ENCODE measurements at regions not wholly inside any gene's neighbourhood (a gene's known extent, or its start where the extent isn't known, plus 50 kb on each side); places are given as distances from the start of the nearest gene placed in this dataset.
"Not testable (repeated sequence)": the region's sequence is repeated elsewhere in the genome, so short reads cannot be mapped to it uniquely, and the experiment has no call there.

DNA sequence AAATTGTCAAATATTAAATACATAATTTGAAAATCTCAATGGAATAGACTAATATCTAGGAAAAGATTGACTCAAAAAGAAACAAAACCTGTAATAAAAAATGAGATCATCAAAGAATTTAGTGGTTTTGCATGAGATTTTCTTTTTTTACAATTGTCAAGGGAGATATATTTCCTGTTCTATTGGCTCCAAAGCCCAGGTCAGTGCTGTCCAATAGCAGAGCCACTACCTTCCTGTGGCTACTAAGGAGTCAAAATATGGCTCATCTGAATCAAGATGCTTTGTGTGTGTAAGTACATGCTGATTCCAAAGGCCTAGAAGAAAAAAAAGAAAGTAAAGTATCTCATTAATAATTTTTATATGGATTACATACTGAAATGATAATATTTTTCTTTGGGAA, 191.9 kb downstream of the C7orf25 start:
- DNase-seq = no peak
- in situ Hi-C loops (cut with MboI; ENCODE audit: low pct_ligation_motif_present in 1 of 4, low pct_unique_long_range_greater_than_20kb in 1 of 4, low sequenced_read_pairs in 3 of 4) (no loop called here), intact Hi-C loops (cut with DNase I; ENCODE audit: low total_unique reads) (no loop called here)
- no peaks in the 10 kb centered on the region for H3K9me3 ChIP-seq
- no peak overlapping the region for H3K27ac ChIP-seq
- TF ChIP-seq EP300 (IDR thresholded peaks at IDR 0.05; ENCODE audit: low read depth) (no peak), POLR2A (IDR thresholded peaks at IDR 0.05) (no peak), POLR2AphosphoS5 (IDR thresholded peaks at IDR 0.05) (no peak)
- TF ChIP-seq, protein P1, sequence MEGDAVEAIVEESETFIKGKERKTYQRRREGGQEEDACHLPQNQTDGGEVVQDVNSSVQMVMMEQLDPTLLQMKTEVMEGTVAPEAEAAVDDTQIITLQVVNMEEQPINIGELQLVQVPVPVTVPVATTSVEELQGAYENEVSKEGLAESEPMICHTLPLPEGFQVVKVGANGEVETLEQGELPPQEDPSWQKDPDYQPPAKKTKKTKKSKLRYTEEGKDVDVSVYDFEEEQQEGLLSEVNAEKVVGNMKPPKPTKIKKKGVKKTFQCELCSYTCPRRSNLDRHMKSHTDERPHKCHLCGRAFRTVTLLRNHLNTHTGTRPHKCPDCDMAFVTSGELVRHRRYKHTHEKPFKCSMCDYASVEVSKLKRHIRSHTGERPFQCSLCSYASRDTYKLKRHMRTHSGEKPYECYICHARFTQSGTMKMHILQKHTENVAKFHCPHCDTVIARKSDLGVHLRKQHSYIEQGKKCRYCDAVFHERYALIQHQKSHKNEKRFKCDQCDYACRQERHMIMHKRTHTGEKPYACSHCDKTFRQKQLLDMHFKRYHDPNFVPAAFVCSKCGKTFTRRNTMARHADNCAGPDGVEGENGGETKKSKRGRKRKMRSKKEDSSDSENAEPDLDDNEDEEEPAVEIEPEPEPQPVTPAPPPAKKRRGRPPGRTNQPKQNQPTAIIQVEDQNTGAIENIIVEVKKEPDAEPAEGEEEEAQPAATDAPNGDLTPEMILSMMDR (IDR thresholded peaks at IDR 0.05) = no peak
- H3K4me1 ChIP-seq = peaks cover 0 to 2% (median 0%) of the 10 kb centered on the region in 4 donors
- H3K36me3 ChIP-seq = no peaks in the 10 kb centered on the region
- no peaks in the 10 kb centered on the region for H3K27me3 ChIP-seq
- H3K4me3 ChIP-seq = no peak overlapping the region

DNA sequence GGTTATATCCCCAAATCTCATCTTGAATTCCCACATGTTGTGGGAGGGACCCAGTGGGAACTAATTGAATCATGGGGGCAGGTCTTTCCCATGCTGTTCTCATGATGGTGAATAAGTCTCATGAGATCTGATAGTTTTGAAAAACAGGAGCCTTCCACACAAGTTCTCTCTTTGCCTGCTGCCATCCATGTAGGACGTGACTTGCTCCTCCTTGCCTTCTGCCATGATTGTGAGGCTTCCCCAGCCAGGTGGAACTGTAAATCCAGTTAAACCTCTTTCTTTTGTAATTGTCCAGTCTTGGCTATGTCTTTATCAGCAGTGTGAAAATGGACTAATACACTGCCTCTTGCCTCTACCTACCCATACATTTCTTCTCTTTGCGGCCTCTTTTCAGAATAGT, 193.4 kb downstream of the C7orf25 start:
- H3K27me3 ChIP-seq; H3K9me3 ChIP-seq; in situ Hi-C loops (cut with MboI; ENCODE audit: low pct_ligation_motif_present in 1 of 4, low pct_unique_long_range_greater_than_20kb in 1 of 4, low sequenced_read_pairs in 3 of 4); H3K4me1 ChIP-seq; DNase-seq; H3K4me3 ChIP-seq; H3K36me3 ChIP-seq; H3K27ac ChIP-seq; intact Hi-C loops (cut with DNase I; ENCODE audit: low total_unique reads): not testable (repeated sequence)
- 86 to 89% methylated on average over 1 to 2 of the region's 2 CpGs for WGBS, 2 donors (ENCODE audit: low coverage in 1 of 2)

DNA sequence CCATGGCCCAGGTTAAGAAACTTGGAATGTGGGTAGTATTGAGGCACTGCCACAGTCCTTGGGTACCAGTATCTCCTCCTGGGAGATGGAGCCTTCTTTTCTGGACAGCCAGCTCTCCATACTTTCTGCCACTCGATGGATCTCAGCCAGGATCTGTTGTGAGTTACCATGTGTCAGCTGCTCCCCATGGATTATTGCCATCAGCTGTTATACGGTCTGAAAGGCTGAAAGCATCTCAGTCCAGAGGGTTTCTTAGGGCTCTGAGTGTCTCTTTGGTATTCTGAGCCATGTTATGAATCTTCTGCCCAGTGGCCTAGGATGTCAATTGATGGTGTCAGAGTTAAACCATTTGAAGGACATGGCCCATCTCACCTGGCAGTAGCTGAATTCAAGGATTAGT, 197.5 kb downstream of the C7orf25 start:
- TF ChIP-seq POLR2A (IDR thresholded peaks at IDR 0.05) (no peak), POLR2AphosphoS5 (IDR thresholded peaks at IDR 0.05) (no peak), EP300 (IDR thresholded peaks at IDR 0.05; ENCODE audit: low read depth) (no peak)
- TF ChIP-seq, protein P1 (IDR thresholded peaks at IDR 0.05) = no peak
- no peak overlapping the region for H3K27ac ChIP-seq
- intact Hi-C loops (cut with DNase I; ENCODE audit: low total_unique reads) = no loop called here
- no peaks in the 10 kb centered on the region for H3K9me3 ChIP-seq
- DNase-seq = no peak
- H3K4me3 ChIP-seq = no peak overlapping the region
- in situ Hi-C loops (cut with MboI; ENCODE audit: low pct_ligation_motif_present in 1 of 4, low pct_unique_long_range_greater_than_20kb in 1 of 4, low sequenced_read_pairs in 3 of 4) = no loop called here
- no peaks in the 10 kb centered on the region for H3K4me1 ChIP-seq
- WGBS, 2 donors (ENCODE audit: low coverage in 1 of 2) = 71% methylated on average over 2 of the region's 2 CpGs; no CpG with 5 or more reads in 1 of the 2 donors
- no peaks in the 10 kb centered on the region for H3K36me3 ChIP-seq
- H3K27me3 ChIP-seq = no peaks in the 10 kb centered on the region

DNA sequence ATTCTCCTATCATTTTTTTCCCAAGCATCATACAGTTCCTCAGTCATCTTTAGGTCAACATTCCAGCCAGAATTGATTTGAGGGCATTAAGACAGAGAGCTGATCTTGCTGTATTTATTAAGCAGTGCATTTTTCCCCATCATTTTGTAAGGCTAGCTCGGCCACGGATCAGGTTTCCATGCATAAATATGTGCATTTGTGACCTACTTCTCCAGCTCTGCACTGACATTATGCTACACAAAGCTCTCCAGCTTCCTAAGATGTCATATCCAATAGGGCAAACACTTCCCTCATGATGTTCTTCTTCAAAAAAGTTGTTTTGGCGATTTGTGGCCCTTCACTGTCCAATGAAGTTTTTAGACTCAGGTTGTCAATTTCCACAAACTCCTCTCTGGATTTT, 202.6 kb downstream of the C7orf25 start:
- no peak for DNase-seq
- H3K4me3 ChIP-seq = no peak overlapping the region
- no peaks in the 10 kb centered on the region for H3K4me1 ChIP-seq
- H3K36me3 ChIP-seq = no peaks in the 10 kb centered on the region
- H3K9me3 ChIP-seq = no peaks in the 10 kb centered on the region
- TF ChIP-seq, protein P1 (IDR thresholded peaks at IDR 0.05) = no peak
- no peak for TF ChIP-seq POLR2A (IDR thresholded peaks at IDR 0.05)
- TF ChIP-seq POLR2AphosphoS5 (IDR thresholded peaks at IDR 0.05) = no peak
- no peak for TF ChIP-seq EP300 (IDR thresholded peaks at IDR 0.05; ENCODE audit: low read depth)
- H3K27me3 ChIP-seq = no peaks in the 10 kb centered on the region
- 83% methylated on average over 3 of the region's 3 CpGs for WGBS, 2 donors (ENCODE audit: low coverage in 1 of 2)
- in situ Hi-C loops (cut with MboI; ENCODE audit: low pct_ligation_motif_present in 1 of 4, low pct_unique_long_range_greater_than_20kb in 1 of 4, low sequenced_read_pairs in 3 of 4) (no loop called here), intact Hi-C loops (cut with DNase I; ENCODE audit: low total_unique reads) (no loop called here)
- H3K27ac ChIP-seq = no peak overlapping the region

DNA sequence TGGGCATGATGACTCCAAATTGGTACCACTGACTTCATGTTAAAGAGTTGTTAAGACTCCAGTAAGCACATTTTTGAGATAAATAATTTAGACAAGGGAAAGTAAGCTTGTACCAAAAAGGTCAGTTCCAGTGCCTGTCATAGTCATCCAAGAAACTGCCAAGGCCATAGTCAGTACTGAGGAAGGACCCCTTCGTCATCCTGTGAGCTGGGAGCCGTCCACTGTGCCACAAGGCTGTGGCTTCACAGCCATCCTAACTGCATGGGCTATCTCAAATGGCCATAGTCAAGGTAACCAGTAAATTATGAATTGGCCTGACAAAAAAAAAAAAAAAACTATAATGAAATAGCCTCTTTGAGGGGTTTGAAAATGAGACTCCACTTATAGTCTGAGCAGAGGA, 207.2 kb downstream of the C7orf25 start:
- no peaks in the 10 kb centered on the region for H3K36me3 ChIP-seq
- no peak overlapping the region for H3K27ac ChIP-seq
- peaks cover 0 to 14% (median under 1%) of the 10 kb centered on the region in 4 donors for H3K4me1 ChIP-seq
- no peaks in the 10 kb centered on the region for H3K27me3 ChIP-seq
- TF ChIP-seq POLR2AphosphoS5 (IDR thresholded peaks at IDR 0.05) = no peak
- H3K9me3 ChIP-seq = no peaks in the 10 kb centered on the region
- WGBS, 2 donors (ENCODE audit: low coverage in 1 of 2) = 67 to 83% methylated on average over 2 of the region's 2 CpGs
- no peak overlapping the region for H3K4me3 ChIP-seq
- intact Hi-C loops (cut with DNase I; ENCODE audit: low total_unique reads) (no loop called here), in situ Hi-C loops (cut with MboI; ENCODE audit: low pct_ligation_motif_present in 1 of 4, low pct_unique_long_range_greater_than_20kb in 1 of 4, low sequenced_read_pairs in 3 of 4) (no loop called here)
- DNase-seq = no peak

Data from transverse colon (tissue), 4 donors.